DND-41 (cell line): ENCODE measurements at regions not wholly inside any gene's neighbourhood (a gene's known extent, or its start where the extent isn't known, plus 50 kb on each side); places are given as distances from the start of the nearest gene placed in this dataset.

Source experiments
- ATAC-seq: fragments of 200-7000 bp; cut with Tn5 transposase; 3 replicates; pipeline ENCODE4 v1.9.1; 2021; ENCODE audit warnings: low read depth; ENCODE audit not compliant: insufficient read depth
- DNase-seq: peaks from one replicate; pipeline ENCODE4 v3.0.0-alpha.2; 2020
- H2AFZ ChIP-seq: 2 replicates; pipeline ENCODE4 v1.6.0; 2012; ENCODE audit warnings: low read depth, low read length
- H3K27ac ChIP-seq: 2 replicates; pipeline ENCODE4 v1.5.1; 2012; ENCODE audit warnings: low read length, inconsistent platforms
- H3K27me3 ChIP-seq: fragments of 200-600 bp; sonication (generic); 2 replicates; pipeline ENCODE4 v1.6.0; 2012; ENCODE audit warnings: low read length, mild to moderate bottlenecking, inconsistent platforms; ENCODE audit not compliant: insufficient read depth, poor library complexity
- H3K36me3 ChIP-seq: 2 replicates; pipeline ENCODE4 v1.5.1; 2012; ENCODE audit warnings: low read length, inconsistent platforms; ENCODE audit not compliant: insufficient read depth
- H3K4me1 ChIP-seq: 2 replicates; pipeline ENCODE4 v1.5.1; 2012; ENCODE audit warnings: mild to moderate bottlenecking, low read length; ENCODE audit not compliant: insufficient read depth
- H3K4me2 ChIP-seq: 2 replicates; pipeline ENCODE4 v1.6.0; 2012; ENCODE audit warnings: mild to moderate bottlenecking, moderate library complexity, low read length, inconsistent platforms; ENCODE audit not compliant: insufficient read depth
- H3K4me3 ChIP-seq, 2 experiments: fragments of 200-600 bp in 1 of 2; shearing (Covaris generic) in 1 of 2; 2 replicates each; pipeline ENCODE4 v1.5.1; 2012 to 2016; ENCODE audit warnings: inconsistent platforms in 2 of 2, low read length in 2 of 2, mild to moderate bottlenecking in 2 of 2, low read depth in 1 of 2, moderate library complexity in 1 of 2
- H3K79me2 ChIP-seq: 2 replicates; pipeline ENCODE4 v1.6.0; 2012; ENCODE audit warnings: low read length, inconsistent platforms; ENCODE audit not compliant: insufficient read depth
- H3K9ac ChIP-seq: 2 replicates; pipeline ENCODE4 v1.6.0; 2012; ENCODE audit warnings: low read depth, mild to moderate bottlenecking, inconsistent platforms, low read length, moderate library complexity
- H3K9me3 ChIP-seq: 2 replicates; pipeline ENCODE4 v1.5.1; 2012; ENCODE audit warnings: low read length, moderate library complexity, mild to moderate bottlenecking, inconsistent platforms; ENCODE audit not compliant: insufficient read depth, severe bottlenecking
- H4K20me1 ChIP-seq: 2 replicates; pipeline ENCODE4 v1.6.0; 2012; ENCODE audit warnings: low read length; ENCODE audit not compliant: insufficient read depth
- CTCF ChIP-seq: IDR thresholded peaks from 2 replicates; pipeline ENCODE4 v1.5.1; 2012; ENCODE audit warnings: borderline replicate concordance, low read length, moderate library complexity, mild to moderate bottlenecking; ENCODE audit not compliant: poor library complexity, severe bottlenecking; ENCODE audit errors: extremely low read depth
- EZH2 ChIP-seq: IDR thresholded peaks from 3 replicates; pipeline ENCODE4 v1.6.1; 2012; ENCODE audit warnings: borderline replicate concordance, low read depth, mild to moderate bottlenecking, moderate library complexity, low read length, inconsistent platforms; ENCODE audit not compliant: severe bottlenecking

- no peak overlapping the region for H3K9ac ChIP-seq
- no peaks in the 10 kb centered on the region for H3K9me3 ChIP-seq
- no peak for DNase-seq
- H3K27me3 ChIP-seq = no peaks in the 10 kb centered on the region
- no peak overlapping the region for H2AFZ ChIP-seq
- H4K20me1 ChIP-seq = no peaks in the 10 kb centered on the region
- TF ChIP-seq CTCF (no peak), EZH2 (no peak)
- no peak for ATAC-seq
- no peaks in the 10 kb centered on the region for H3K4me1 ChIP-seq
- no peak overlapping the region for H3K4me2 ChIP-seq
- H3K4me3 ChIP-seq = no peak overlapping the region
- no peaks in the 10 kb centered on the region for H3K79me2 ChIP-seq
- no peak overlapping the region for H3K27ac ChIP-seq
- H3K36me3 ChIP-seq = no peaks in the 10 kb centered on the region
These were observed 2010.5 kb downstream of the NCAM2 start for GRCh38 chr21:23008601-23009202.

- no peaks in the 10 kb centered on the region for H3K9me3 ChIP-seq
- no peak overlapping the region for H3K27ac ChIP-seq
- no peak for DNase-seq
- no peaks in the 10 kb centered on the region for H3K79me2 ChIP-seq
- ATAC-seq = no peak
- H3K9ac ChIP-seq = no peak overlapping the region
- no peaks in the 10 kb centered on the region for H3K27me3 ChIP-seq
- TF ChIP-seq EZH2 (no peak), CTCF (no peak)
- H4K20me1 ChIP-seq = no peaks in the 10 kb centered on the region
- no peak overlapping the region for H2AFZ ChIP-seq
- H3K36me3 ChIP-seq = no peaks in the 10 kb centered on the region
- no peaks in the 10 kb centered on the region for H3K4me1 ChIP-seq
- no peak overlapping the region for H3K4me3 ChIP-seq
- no peak overlapping the region for H3K4me2 ChIP-seq
These were observed 2011.2 kb downstream of the NCAM2 start for GRCh38 chr21:23009360-23009759.

GRCh38 chr21:23014021-23014420 is 2015.8 kb downstream of the NCAM2 start:
- H2AFZ ChIP-seq = no peak overlapping the region
- ATAC-seq = no peak
- no peak overlapping the region for H3K9ac ChIP-seq
- H3K4me2 ChIP-seq = no peak overlapping the region
- no peaks in the 10 kb centered on the region for H3K4me1 ChIP-seq
- no peaks in the 10 kb centered on the region for H3K36me3 ChIP-seq
- TF ChIP-seq CTCF = no peak
- TF ChIP-seq EZH2 = no peak
- H3K9me3 ChIP-seq = no peaks in the 10 kb centered on the region
- DNase-seq = no peak
- no peaks in the 10 kb centered on the region for H3K79me2 ChIP-seq
- H3K27ac ChIP-seq = no peak overlapping the region
- no peaks in the 10 kb centered on the region for H3K27me3 ChIP-seq
- H4K20me1 ChIP-seq = no peaks in the 10 kb centered on the region
- no peak overlapping the region for H3K4me3 ChIP-seq
